ENCODE measurements at regions not wholly inside any gene's neighbourhood (a gene's known extent, or its start where the extent isn't known, plus 50 kb on each side); places are given as distances from the start of the nearest gene placed in this dataset.

DNA sequence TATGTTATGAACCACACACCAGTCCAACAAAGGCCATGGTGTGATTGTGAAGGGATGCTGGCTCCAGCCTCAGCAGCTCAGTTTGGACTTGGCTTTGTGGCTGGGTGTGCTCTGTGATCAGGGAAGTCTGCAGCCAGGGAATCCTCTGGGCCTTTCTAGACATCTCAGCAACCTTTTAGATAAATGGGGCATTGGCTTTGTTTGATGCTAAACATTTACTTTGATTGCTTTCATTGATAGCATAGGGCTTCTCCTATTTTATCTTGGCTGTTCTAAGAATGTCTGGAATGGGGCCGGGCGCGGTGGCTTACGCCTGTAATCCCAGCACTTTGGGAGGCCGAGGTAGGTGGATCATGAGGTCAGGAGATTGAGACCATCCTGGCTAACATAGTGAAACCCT lies 104.5 kb downstream of the VAPA start:
- no peak for TF ChIP-seq POLR2AphosphoS5 (IDR thresholded peaks at IDR 0.05; ENCODE audit: borderline replicate concordance, low read depth, low read length)
- no peak for TF ChIP-seq EZH2 (IDR thresholded peaks at IDR 0.05)
- no peak for TF ChIP-seq FOXP2 (optimal IDR thresholded peaks at IDR 0.05; ENCODE audit: control extremely low read depth, extremely low read length, insufficient read depth)
